ENCODE measurements at regions not wholly inside any gene's neighbourhood (a gene's known extent, or its start where the extent isn't known, plus 50 kb on each side); places are given as distances from the start of the nearest gene placed in this dataset.

DNA sequence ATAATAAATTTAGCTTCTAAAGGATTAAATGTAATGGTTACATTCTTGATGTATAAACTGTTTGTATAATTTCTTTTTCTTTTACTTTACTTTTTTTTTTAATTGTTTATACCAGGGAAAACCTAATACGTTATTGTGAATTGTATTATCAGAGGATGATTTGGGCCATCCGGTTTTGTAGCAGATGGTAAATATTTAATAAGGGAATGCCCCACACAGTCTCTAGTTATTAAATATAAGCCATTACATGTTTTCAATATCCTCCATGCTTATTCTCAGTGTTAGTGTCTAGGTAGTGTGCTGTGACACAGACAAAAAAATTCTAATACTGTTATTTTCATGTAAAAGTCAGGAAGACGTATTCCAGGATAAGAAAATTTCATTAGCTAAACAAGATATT is 553.9 kb downstream of the ZNF804A start:
- no peak for DNase-seq

DNA sequence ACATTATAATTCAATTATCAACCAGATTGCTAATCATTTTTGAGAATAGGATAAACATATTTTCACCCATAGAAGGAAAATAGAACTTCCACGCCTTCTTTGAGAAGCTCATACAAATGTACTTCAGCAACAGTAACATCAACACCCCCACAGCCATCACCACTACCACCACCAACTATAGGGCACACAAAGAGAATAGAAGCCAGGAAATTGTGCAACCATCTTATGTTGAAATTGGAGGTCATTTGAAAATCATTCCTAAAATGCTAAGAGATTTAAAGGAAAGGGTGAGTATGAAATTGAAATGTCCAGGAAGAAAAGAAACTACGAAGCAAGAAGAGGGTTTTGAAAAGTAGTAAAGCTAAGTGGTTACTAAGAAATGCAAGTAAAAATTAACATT is 563.4 kb downstream of the ZNF804A start:
- DNase-seq, result no peak

DNA sequence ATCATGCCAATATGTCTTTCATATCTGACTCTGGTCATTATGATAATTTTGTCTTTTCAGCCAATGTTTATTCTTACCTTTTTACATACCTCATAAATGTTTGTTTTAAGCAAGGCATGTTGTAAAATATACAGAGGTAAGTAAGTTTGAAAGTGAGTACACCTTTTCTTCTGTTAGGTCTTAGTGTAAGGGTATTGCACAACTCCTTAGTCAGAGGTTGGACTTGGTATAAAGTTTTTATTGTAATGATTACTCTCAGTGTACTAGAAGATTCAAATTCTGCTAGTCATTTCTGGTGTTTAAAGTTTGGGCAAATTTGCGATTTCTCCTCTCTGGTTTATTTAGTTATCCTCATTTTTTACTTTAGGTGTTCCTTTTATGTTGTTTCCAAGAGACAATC is 564.3 kb upstream of the FSIP2 start:
- no peak for DNase-seq

DNA sequence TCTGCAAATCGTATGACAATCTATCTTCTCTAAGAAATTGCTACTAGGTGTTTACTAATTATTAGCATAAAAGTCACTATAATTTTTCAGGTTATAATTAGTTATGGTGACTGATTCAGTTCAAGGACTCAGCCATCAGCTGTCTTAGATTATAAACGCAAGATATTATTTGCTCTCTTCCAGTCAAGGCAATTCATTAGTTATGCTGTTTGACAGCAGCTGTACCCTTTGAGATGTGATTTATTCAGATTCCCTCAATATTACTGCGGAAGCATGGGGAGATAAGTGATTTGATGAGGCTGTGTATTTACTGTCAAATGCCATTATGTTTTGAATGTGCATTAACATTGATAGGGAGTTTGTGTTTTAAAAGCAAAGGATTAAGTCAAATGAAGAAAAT is 558.9 kb upstream of the FSIP2 start:
- DNase-seq, result no peak

DNA sequence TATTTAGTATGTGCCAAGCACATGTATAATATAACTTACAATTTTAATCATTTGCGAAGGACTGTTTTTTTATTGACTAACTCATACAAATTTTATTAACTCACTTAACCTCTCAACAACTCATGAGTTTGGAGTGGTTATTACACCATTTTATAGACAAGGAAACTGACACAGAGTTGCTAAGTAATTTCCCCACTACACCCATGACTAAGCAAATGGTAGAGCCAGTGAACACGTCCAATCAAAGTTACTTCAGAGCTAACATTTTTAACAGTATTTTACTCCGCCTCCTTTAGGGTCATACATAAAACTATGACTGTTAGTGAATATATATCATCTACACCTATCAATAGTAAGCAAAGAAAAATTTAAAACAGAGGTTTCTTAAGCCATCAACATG is 556.7 kb upstream of the FSIP2 start:
- no peak for DNase-seq

DNA sequence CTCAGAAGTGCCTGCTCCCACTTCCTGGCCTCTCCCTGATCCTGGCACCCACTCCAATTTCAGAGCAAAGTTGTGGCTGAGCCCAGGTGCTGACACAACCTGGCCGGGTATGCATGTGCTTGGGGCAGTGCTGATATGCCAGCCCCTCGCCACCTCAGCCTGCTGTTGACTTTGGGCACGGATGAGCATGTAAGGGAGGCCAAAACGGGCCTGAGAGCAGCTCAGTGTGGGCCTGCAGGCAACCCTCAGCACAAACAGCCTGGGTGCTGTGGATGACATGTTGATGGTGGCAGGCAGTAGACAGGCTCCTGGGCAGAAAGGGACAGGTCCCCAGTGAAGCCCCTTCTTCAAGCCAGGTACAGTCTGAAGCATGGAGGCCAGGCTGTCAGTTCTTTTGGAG is 553.6 kb upstream of the FSIP2 start:
- no peak for DNase-seq

DNA sequence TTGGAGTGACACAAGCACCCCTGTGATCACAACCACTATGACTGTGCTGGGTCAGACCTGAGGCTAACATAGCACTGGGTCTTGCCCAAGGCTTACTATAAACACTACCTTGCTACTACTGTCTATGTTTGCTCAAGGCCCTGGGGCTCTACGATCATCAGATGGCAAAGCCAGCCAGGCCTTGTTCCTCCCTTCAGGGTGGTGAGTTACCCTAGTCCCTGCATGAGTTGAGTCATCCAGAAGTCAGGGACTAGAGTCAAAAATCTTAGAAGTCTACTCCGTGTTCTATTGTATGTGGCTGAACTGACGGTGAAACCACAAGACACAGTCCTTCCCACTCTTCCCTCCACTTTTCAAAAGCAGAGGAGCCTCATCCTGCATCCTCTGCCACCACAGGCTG is 551.2 kb upstream of the FSIP2 start:
- no peak for DNase-seq

DNA sequence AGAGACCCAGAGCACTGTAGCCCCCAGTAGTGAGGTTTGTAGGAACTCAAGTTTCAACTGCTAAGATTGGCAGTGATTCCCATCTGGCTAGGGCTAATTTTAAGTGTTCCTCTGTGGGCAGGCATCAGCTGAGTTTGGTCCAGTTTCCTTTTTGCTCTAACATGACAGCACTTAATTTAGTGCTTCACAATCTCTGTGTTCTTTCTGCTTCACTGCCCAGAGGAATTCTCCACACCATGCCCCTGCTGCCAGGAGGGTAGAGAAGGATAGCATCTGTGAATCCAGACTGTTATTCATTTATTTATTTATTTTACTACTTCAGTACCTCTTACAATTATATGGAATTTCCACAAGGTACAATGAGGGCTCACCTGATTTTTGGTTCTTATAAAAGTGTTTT is 549.9 kb upstream of the FSIP2 start:
- DNase-seq, result no peak

DNA sequence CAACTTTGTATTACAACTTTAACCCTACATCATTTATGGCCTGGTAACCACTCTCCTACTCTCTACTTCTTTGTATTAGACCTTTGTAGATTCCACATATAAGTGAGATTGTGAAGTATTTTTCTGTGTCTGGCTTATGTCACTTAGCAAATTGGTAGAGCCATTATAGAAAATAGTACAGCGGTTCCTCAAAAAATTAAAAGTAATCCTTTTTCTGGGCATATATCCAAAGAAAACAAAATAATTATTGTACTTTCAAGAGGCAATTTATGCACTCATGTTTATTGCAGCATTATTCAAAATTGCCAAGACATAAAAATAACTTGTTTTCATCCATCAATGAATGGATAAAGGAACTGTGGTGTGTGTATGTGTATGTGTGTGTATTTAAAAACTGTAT is 537.5 kb upstream of the FSIP2 start:
- DNase-seq, result no peak

DNA sequence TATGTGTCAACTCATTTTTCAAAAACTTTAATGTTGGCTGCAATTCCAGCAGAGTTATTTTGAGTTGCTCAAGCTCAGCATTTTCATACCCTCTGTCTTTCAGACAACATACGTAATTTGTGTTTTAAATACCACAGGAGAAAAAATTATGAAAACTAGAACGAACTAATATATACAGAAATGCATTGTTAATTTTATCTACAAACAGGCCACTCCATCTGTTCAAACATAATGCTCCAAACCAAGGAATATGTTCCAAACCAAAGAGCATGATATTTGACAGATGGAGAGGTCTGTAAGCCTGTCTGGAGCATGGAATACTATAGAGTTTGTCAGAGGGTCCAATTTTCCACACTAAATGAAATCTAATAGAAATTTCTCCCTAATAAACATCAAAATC is 536.2 kb upstream of the FSIP2 start:
- DNase-seq, result no peak

DNA sequence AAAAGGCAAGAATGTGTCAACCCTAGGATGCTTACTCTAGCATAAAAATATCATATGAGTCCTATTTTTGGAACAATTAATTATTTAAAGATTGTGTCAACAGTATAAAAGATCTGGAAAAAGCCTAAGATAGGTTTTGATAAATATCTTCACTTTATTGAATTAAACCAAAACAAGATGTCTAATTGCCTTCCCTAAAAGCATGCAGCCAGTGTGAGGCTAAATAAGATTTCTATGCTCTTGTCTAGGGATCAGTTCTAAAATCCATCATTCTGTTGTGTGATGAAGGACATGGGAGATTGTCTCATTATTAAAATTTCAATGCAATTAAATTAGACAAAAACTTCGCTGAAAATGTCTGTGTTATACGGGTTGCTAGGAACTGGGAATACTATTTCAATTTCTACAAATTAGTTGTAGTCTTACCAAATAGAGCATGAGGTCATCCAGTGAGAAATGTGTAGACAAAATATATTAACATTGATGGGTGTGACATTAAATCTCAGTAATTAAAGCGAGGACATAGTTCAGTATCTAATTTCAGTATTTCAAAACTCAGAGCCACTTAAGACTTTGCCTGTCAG is 535.6 kb upstream of the FSIP2 start:
- DNase-seq, result no peak

DNA sequence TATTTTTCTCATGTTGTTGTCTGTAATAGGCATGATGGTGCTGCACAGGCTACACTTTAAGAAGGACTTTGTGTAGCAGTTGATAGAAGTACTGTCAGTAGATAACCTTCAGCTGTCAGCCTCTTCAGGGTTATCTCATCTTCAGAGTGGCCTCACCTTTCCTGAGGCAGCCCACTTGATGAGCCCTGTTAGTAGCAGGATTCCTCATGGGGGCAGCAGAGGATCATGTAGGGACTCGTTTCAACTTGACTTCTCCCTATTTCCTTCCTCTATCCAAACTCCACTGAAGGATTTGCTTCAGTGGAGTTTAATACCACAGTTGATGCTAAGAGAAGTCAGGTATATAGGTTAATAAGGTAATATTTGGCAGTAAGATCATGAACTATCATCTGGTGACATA is 530.3 kb upstream of the FSIP2 start:
- DNase-seq, result no peak

DNA sequence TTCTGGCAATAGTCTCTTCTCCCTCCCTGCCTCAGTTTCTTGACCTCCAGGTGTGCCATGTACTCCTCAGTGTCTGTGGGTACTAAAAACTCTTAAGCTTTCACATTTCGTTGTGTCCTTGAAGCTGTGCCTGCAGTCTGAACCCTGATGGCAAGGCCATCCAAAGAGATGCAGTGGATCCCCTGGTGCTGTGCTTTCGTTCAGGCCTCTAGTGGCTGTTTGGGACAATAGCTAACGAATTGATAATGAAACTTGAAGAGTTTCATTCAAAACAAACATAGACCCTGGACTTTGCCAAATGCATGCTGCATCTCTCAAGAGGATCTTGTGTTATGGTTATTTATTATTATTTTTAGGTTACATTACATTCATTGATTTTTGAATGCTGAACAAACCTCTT is 523.1 kb upstream of the FSIP2 start:
- DNase-seq, result no peak

DNA sequence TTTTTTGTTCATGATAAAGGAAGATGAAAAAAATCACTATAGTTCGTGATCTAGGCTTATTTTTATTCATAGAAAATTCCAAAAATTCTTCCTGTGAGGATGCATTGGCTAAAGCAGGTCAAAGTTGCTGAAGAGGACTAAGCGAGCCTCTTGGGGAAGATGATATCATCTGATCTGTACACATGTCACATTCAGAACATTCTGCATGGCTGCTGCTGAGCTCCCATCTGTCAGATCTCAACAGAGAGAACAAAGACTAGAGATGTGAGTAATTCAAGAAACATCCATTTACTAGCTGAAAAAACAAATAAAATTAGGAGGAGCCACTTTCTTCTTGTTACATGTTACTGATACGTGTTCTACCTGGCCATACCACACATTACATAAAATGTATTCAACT is 518.6 kb upstream of the FSIP2 start:
- DNase-seq, result no peak

DNA sequence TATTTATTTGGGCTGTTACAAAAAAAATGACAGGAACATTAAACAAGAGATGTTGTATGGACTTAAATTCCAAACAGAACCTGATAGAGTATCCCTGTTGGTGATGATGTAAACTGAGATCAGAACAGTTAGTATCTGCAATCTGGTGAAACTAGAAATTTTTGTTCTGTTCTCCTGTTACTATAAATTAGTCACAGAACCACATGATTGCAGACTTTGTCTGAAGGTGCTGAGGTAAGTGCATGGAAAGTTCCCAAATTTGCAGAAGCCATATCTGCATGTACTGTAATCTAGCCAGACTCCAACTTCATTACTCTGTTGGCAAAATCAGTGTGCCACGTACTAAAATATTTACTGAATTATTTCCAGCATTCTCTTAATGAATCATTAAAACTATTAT is 516.3 kb upstream of the FSIP2 start:
- no peak for DNase-seq

DNA sequence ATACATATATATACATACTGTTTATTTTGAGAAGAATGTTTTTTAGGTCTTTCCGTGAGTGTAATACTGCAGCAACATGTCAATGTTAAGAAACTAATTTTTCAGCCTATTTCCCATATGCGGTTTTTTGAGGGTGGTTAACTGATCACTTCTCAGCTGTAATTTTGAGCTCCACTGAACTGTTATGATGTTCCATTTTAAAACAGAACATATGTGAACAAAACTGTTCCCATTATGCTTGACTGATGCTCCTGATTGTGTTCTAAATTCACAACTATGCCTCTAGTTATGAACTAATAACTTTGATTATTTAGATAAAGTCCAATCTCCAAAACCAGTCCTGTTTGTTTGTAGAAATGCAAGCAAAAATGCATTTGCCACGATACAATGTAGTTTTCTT is 511.2 kb upstream of the FSIP2 start:
- DNase-seq, result no peak

DNA sequence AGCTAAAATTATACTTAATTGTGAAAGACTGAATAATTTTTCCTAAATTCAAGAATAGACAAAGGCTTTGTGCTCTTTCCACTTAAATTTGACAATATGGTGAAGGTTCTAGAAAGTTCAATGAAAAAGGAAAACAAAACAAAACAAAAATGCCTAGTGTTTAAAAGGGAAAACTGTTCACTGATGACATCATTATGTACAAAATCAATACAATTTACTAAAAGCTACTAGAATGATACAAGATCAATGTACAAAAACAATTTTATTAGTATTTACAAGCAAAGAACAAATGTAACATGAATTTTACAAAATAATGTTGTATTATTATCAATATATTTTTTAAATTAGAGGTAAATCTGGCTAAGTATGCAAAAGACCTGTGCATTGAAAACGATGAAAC is 499.1 kb upstream of the FSIP2 start:
- DNase-seq, result no peak

DNA sequence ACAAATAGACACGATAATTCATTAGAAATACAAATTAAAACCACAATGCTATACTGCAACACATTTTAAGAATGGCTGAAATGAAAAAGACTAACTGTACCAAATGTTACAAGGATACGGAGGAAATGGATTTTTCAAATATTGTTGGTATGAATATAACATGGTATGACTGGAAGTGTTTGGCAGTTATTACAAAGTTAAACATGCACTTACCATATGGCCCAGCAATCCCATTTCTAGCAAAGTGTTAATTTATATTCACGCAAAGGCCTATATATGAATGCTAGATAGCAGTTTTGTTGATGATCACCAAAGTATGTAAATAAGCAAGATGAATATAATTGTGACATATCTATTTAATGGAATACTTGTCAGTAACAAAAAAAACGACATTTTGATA is 497.8 kb upstream of the FSIP2 start:
- DNase-seq, result no peak

DNA sequence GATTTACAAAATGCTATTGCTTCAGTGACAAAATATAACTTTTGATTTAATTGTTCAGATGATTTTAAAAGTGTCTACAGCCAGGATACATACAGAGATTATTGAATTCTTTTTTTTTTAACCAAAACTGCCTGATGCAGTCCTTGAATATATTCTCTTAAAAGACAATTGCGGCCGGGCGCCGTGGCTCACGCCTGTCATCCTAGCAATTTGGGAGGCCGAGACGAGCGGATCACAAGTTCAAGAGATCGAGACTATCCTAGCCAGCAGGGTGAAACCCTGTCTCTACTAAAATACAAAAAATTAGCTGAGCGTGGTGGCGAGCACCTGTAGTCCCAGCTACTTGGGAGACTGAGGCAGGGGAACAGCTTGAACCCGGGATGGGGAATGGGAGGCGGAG is 497.0 kb upstream of the FSIP2 start:
- no peak for DNase-seq

DNA sequence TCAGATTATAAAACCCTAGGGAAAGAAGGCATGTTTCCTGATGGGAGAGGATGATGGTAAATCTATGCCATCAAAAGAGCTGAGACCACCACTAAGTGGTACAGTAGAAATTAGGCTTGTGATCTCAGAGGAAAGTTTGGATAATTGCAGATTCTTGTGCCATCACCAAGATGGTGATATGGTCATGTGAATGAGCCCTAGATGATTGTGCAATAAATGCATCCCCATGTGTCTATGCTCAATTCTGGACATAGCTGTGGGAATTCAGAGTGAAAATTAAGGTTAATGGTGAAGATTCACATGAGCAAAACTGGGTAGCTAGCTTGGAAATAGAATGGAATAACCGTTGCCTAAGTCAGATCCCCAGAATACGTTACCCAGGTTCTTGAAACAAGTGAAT is 496.1 kb upstream of the FSIP2 start:
- DNase-seq, result no peak

DNA sequence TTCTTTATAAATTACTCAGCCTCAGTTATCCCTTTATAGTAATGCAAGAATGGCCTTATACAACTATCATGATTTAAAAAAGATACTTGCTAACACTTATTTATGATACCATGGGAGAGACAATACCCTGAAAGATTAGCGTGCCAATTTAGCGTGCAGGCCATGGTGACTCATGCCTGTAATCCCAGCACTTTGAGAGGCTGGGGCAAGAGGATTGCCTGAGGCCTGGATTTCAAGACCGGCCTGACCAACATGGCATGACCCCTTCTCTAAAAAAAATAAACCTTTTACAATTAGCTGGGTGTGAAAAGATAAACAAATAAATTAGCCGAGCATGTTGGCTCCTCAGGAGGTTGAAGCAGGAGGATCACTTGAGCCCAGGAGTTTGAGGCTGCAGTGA is 493.4 kb upstream of the FSIP2 start:
- no peak for DNase-seq

DNA sequence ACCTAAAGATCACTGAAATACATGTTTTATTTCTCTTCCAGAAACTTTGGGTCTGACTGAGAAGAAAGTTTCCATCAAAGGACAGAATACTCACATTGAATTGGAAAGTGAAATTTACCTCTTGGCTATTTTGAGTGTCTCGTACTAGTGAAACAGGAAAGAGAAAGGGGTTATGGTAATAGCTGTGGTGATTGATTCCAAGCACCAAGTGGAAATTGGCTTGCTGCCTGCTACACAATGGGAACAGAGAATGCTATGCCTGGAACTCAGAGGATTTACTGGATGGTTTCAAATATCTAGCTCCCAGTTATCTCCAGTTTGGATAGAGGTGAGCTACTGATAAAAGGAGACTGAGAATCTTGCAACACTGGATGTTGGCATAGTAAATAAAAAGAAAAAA is 492.8 kb upstream of the FSIP2 start:
- DNase-seq, result no peak

DNA sequence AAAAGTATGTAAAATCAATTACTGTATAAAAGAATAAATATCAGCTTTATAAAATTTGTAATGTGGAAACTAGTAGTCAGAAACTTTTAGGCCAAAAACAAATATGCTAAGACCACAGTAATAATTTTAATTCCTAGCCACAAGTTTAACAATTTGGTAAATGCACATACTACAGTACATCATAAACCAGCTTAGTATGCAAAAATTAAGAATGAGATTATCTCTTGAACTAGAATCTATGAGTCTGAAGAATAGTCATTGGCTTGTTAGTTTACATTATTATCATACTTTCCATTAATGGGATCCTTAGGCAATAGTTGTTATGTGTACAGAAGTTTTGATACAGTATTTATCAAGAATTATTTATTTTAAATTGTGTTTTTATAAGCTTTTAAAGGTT is 491.9 kb upstream of the FSIP2 start:
- DNase-seq, result no peak

DNA sequence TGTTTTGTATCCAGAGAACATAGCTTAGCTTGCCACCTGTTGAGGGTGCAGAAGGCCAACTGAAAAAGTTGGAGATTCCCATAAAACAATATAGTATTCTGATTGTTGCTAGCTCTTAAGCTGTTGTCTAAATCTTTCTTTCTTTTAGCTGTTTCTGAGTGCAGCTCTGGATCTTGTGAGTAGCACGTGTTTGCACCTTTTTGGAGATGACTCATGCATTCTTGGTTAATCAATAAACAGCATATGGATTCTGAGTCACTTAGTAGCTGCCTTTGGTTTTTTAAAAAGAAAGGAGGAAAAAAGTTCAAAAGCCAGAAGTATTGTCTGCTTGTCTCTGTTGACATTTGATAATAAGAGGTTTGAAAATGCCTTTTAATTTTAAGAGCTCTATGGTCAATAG is 483.0 kb upstream of the FSIP2 start:
- DNase-seq, result no peak

DNA sequence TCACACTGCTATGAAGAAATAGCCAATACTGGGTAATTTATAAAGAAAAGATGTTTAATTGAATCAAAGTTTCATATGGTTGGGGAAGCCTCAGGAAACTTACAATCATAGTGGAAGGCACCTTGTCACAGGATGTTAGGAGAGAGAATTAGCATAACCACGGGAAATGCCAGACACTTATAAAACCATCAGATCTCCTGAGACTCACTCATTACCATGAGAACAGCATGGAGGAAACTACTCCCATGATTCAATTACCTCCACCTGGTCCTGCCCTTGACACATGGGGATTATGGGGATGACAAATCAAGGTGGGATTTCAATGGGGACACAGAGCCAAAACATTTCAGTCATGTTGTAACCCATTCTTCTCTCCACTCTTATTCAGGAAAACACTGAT is 472.9 kb upstream of the FSIP2 start:
- no peak for DNase-seq

DNA sequence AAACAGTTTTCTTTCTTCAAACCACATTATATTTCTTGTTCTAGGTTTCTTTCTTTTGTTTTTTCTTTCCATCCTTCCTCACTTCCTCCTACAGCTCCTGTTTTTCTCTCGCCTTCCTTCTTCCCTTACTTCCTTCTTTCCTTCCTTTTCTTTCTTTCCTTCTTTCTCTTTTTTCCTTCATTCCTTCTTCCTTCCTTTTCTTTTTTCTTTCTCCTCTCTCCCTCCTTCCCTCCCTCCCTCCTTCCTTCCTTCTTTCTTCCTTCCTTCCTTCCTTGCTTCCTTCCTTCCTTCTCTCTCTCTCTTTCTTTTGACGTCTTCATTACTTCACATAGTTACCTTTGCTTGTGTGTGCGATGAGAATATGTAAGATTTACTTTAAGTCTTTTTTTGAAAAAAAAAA is 470.0 kb upstream of the FSIP2 start:
- DNase-seq, result no peak

Data from AML-193 (cell line).